Kasumi-1 (cell line): ENCODE measurements at regions not wholly inside any gene's neighbourhood (a gene's known extent, or its start where the extent isn't known, plus 50 kb on each side); places are given as distances from the start of the nearest gene placed in this dataset.

Experiments used
- DNase-seq, 2 experiments: peaks; one replicate each; lab custom pipeline; 2025; lab: John Stamatoyannopoulos, UW

- no peak for DNase-seq
Measured at GRCh38 chr4:28677808-28678207, 1817.2 kb downstream of the STIM2 start.

DNA sequence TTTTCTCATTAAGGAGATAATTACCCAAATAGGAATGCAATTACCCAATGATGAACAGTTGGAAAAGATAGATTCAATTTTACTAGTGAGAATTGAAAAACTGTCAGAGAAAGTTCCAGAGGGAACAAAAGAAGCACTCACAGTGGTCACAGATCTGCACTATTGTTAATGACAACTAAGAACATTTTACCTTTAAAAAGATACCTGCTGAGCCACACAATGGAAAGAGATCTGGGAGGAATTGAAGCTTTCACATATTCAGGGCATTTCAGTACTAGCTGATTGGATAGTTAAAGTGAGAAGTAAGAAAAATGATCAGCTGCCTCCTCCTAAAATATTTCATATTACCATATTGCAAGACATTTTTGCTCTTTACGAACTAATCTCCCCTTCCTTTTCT is 1822.2 kb downstream of the STIM2 start:
- no peak for DNase-seq

DNA sequence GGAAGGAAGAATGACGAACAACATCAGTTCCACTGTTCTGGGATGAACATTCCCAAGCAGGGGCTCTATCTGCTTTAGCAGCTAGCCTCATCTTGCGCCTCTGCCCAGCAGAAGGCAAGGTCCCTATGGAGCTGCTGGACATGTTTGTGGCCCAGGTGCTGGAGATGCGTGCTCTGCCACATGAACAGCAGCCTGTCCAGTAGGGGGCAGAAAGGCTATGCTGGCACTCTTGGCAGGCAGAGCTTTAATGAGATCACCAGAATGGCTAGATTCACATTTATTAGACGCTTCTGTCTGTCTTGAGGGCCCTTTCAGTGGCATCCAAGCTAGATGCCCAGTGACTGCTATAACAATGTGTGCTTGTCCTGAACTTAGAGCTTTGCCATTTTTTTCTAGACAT is 1826.0 kb downstream of the STIM2 start:
- DNase-seq: peak; percentile 12 to 37

- no peak for DNase-seq
Measured at GRCh38 chr4:28690890-28691289, 1830.2 kb downstream of the STIM2 start.

- no peak for DNase-seq
Measured at GRCh38 chr4:28702571-28702970, 1841.9 kb downstream of the STIM2 start.

DNA sequence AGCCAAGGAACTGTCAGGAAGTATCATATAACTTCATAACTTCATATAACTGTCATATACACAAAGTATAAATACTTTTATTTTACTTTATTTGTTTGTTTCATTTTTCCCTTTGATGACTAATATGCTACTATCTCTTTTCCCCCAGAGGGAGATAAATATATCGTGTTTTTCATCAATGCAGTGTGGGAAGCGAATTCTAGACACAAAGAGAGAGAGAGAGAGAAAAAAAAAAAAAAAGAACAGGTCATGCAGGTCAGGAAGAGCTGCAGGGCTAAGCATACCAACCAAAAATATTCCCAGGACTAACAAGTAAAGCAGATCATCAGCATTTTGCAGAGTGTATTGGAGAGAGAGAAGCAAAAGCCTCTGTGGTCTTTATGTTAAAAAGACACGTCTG is 1849.2 kb downstream of the STIM2 start:
- DNase-seq: no peak

- DNase-seq: no peak
Measured at GRCh38 chr4:28723371-28723770, 1862.7 kb downstream of the STIM2 start.

DNA sequence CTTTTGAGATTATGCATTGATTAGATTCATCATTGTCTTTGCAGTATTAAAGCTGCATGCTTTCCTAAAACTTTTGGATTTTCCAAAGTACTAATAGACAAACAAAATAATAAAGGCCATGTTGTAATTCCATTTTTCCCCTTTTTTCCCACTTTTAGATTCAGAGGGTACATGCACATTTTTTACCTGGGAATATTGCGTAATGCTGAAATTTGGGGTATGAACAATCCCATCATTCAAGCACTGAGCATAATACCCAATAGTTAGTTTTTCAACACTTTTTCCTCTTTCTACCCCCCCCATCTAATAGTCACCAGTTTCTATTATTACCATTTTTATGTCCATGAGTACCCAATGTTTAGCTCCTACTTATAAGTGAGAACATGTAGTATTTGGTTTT is 1863.6 kb downstream of the STIM2 start:
- no peak for DNase-seq

DNA sequence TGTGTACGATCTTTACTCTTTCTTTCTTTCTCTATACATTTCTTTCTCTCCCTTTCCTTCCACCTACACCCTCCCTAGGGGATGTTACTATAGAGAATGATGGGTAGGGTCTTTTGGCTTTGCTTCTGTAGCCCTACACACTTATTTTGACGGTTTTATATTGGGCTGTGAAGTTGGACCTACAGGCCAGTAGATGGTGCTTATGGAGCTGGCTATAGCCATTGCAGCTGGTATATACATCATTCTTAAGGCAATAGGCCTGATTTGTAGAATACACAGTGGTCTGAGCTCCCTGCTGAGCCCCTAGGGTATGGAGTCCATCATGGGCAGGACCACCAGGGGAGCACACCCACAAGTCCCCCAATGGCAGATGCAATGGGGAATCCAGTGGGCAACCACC is 1869.7 kb downstream of the STIM2 start:
- no peak for DNase-seq

- no peak for DNase-seq
Measured at GRCh38 chr4:28744066-28744465, 1883.4 kb downstream of the STIM2 start.

DNA sequence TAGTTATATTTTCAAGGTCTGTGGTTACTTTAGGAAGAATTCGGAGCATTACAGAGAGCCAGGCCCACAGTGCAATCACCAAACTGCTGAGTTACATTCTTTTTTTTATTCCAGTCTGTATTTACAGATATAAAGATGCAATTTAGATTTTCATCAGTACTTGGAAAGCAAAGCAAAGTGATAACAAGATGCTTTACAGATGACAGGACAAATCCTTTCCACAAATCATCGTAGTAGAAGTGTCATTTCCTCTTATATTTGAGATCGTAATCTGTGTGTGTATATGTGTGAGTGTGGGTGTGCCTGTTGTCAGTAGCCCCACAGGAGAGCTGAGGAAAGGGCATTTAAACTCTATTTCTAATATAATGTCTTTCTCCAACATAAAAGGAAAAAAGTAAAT is 1893.7 kb downstream of the STIM2 start:
- DNase-seq: no peak

- DNase-seq: no peak
Measured at GRCh38 chr4:28755081-28755480, 1894.4 kb downstream of the STIM2 start.

GRCh38 chr4:28759064-28759463 is 1898.4 kb downstream of the STIM2 start:
- no peak for DNase-seq

GRCh38 chr4:28760003-28760402 is 1899.4 kb downstream of the STIM2 start:
- no peak for DNase-seq

GRCh38 chr4:28772066-28772465 is 1911.4 kb downstream of the STIM2 start:
- DNase-seq: no peak

DNA sequence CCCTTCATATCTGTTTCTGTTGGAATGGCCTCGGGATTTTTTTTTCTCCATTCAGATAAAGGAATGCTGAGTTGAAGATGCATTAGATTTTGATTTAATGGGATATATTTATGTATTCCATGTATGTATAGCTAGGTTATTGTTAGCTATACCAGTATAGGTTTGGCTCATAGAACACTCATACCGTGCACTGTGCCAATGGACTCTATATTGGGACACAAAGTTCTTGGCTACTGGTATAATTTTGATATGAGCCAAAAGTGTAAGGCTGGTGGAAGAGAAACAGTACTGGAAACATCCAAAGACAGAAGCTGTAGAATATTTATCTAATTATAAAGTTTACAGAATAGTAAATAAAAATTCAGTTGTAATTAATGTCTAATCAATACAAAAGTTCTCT is 1912.1 kb downstream of the STIM2 start:
- no peak for DNase-seq

DNA sequence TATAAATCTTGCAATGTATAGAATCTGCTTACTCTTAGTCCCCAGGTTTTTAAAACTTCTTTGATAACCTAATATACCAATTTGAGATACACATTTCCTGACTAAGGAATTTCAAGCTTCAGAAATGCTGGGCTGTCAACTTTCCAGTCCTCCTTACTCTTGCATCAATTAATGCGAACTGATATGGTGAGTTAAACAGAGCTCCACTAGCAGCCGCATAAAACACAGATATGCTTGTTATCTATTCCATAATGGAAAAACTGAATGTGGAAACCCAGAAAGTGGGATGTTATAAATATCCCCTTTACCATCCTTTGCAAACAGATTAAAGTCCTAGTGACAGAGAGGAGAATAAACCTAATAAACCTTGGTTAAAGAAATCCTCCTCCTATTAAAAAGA is 1913.7 kb downstream of the STIM2 start:
- DNase-seq: no peak

- DNase-seq: no peak
Measured at GRCh38 chr4:28776004-28776403, 1915.4 kb downstream of the STIM2 start.

DNA sequence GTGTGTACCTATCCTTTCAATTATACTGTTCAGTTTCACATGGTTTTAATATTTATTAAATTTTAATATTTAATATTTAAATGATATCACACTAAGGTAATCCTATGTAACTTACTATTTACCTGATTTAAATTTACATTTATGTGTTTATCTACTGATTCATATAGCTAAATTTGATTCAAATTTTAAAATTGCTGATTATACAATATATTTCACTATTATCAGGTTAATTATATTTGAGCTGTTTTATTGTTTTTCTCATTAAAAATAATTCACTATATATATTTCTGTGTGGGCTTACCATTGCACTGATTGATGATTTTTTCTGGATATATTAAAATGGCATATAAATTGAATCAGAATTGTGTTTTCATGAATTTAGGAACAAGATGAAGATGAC is 1923.5 kb downstream of the STIM2 start:
- no peak for DNase-seq

DNA sequence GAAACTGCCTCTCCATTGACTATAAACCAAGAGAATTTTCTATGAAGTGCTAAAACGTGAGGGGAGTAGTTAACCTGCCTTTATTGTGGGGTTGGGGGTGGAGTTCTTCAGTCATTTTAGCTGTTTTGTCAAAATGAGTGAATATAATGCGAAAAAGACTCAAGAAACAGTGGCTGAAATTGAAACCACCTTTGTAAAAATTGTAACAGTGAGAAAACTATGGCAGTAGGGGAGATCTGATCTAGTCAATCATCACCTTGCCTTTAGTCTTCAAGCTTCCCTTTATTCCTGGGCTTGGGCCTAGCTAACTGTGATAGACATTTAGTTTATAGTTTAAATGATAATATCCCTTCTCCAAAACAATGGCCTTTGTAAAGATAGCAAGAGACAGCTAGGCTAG is 1927.3 kb downstream of the STIM2 start:
- DNase-seq: no peak

- no peak for DNase-seq
Measured at GRCh38 chr4:28788929-28789490, 1928.4 kb downstream of the STIM2 start.

GRCh38 chr4:28792917-28793597 is 1927.1 kb upstream of the PCDH7 start:
- DNase-seq: no peak

DNA sequence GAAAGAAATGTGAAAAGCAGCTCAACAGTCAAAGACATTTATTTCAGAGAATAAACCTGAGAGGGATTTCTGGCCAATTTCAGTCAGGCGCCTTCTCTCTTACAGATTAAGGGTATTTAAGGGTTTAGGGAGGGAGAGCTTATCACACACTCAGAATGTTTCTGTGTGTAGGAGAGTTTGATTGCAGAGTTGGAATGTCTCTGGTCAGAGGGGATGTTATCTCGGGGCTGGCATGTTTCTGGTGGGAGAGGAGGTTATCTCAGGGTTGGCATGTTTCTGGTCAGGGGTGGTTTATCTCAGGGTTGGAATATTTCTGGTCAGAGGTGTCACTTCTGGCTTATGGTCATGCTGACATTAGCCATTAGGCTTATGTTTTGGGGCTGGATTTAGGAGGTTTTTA is 1920.5 kb upstream of the PCDH7 start:
- DNase-seq: no peak

GRCh38 chr4:28811025-28811424 is 1909.1 kb upstream of the PCDH7 start:
- no peak for DNase-seq
